DMS79 treated with DMSO at 0.1 percent for 48 hours (cell line): ENCODE measurements at regions not wholly inside any gene's neighbourhood (a gene's known extent, or its start where the extent isn't known, plus 50 kb on each side); places are given as distances from the start of the nearest gene placed in this dataset.
A peak's percentile ranks its signal among the peaks of the same experiment; 100 is the strongest.

ENCODE experiments used
- DNase-seq: peaks from one replicate; lab custom pipeline; 2025; lab: John Stamatoyannopoulos, UW

DNA sequence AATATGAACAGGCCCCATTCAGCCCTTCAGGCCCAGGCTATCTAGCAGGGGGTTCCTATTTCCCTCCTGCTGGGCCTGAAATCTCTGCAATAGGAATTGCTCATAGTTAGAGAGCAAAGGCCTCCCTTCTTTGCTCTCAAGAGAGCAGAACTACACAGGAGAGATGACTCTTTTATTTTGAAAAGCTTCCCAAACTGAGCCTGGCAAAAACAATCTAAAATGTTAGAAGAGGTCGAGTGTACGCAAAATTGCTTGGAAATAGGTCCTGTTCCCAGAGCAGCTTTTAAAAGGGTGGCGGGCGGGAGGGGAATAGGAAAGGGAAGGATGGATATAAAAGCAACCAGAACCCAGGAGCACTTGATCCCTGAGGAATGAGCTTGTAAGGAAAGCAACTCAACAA is 68.4 kb upstream of the APCDD1 start:
- DNase-seq: no peak

DNA sequence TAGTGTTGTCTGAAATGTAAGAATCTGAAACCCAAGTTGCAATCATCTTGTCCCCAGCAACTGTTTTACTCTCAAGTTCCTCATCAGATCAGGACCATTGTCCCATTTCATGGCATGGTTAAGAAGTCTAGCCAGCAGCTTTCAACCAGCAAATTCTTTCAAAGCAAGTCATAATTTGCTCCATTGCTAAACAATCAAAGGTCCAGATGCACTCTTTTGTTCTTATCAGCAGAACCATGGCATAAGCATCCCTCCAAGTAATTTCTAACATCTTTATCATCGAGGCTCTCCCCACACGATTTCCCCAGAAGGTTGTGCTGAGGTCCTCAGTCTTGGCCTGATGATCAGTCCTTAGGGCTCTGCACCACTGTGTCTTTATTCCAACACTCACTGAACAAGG is 67.5 kb upstream of the APCDD1 start:
- DNase-seq: no peak

DNA sequence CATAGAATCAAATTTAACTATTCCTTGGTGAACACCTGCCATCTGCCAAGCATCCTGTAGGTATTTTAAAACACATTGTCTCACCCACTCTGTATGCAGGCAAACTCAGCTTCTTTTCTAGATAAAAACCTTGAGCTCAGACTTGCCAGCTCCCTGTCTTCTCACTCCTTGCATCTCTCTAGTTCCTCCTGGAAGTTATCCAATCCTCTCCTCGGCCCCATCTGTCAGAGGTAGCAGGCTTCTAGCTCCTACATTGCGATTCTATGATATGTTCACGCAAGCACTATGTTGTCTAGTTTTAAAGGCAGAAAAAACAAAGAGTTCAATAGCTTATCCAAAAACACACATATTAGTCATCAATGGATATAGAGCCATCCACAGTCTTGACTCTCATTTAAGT is 67.0 kb upstream of the APCDD1 start:
- no peak for DNase-seq

DNA sequence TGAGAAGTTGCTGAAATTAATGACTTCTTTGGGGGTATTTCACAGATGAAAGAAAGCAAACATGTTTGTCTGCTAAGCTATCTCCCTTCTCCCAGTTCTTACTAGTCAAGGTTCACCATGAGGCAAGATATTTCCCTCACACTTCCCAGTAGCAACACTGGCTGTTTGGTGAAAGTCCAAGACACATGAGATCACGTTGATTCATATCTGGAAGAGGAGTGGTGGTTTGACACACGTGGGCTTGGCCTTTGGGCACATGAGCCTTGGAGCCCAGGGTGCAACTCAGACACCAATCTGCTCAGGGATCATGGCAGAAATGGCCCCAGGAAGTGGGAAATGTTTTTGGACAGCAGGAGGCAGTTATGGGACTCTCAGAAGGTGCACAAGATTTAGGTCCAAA is 66.1 kb upstream of the APCDD1 start:
- DNase-seq: no peak

DNA sequence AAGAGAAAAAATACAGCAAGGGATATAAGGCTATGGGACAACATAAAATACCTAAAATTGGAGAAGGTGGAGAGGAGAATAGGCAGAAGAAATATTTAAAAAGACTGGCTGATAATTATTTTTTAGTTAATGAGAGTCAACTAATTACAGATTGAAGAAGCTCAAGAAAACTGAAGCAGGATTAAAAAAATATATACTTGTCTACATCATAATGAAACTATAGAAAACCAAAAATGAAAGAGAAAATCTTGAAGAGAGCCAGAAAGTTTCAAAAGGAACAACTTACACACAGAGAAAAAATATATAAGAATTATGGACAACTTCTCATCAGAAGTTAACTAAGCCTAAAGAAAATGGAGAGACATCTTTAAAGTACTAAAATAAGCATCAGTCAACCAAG is 62.9 kb upstream of the APCDD1 start:
- no peak for DNase-seq

DNA sequence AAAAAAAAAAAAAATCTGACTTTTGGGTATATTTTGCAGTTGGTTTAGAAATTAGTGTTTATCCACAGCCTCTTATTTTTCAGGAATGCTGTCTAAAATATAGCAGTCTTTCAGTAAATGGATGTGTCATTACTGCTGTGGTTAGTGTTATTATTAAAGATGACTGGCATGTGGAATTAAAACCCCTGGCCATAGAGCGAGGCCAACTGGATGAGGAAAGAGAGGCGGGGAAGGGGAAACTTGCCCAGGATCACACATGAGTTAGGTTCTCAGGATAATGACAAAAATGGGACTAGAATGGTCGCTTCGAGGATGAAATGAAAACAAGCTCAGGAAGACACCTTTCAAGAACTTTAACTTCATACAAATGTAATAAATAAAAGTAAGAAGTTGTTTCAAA is 57.4 kb upstream of the APCDD1 start:
- DNase-seq: no peak

DNA sequence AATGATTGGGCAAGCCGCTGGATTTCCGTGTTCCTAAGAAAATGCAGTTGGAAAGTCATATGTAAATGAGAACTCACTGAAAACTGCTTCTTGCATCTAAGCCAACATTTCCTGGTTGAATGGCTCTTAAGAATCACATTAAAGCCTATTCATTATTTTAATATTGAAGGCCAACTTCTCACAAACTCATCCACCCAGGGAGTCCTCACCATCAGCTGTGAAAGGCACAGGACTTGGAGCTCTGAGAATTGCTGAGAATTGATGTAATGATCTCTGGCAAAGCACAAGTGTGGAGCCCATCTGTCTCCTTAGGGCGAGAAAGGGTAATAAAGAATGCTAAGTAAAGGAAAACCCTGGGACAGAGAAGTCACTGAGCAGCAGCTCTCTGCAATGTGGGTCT is 55.9 kb upstream of the APCDD1 start:
- DNase-seq: peak; percentile 2

DNA sequence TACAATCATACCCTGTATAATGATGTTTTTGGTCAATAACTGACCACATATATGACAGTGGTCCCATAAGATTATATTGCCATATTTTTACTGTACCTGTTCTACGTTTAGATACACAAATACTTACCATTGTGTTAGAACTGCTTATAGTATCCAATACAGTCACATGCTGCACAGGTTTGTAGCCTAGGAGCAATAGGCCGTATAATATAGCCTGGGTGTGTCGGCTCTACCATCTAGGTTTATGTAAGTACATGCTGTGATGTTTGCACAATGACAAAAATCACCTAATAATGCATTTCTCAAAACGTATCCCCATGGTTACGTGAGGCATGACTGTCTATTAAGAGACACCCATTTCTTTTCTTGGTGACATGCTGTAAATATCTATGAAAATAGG is 55.0 kb upstream of the APCDD1 start:
- DNase-seq: no peak

DNA sequence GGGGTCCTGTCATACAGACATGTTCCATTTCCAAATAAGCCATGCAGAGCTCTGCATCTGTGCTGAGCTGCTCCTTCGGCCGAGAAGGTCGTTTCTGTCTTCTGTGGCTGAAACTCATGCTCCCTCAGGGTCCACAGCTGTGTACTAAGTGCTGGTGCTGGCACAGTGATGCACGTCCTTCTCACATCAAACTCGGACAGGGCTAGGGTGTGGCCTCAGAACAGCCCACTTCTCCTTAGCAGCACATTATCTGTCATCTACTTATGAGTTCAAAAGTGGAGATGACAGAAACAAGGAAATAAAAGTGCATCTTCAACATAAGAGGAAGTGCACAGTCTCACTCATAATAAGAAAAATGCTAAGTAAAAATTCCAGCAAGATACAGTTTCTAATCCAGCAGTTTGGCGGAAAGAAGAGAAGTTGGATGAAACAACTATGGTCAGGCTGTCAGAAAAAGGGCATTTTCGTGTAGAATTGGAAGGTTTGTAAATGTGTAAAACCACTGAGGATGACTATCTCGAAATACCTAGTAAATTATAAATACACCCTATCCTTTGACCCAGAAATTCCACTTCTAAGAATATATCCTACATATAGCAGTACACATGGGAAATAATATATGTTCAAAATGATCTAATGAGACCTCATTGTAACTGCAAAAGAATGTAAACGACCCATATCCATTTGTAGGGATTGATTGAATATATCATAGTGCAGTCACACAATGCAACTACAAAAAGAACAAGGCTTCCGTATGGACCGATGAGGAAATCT is 53.7 kb upstream of the APCDD1 start:
- no peak for DNase-seq

DNA sequence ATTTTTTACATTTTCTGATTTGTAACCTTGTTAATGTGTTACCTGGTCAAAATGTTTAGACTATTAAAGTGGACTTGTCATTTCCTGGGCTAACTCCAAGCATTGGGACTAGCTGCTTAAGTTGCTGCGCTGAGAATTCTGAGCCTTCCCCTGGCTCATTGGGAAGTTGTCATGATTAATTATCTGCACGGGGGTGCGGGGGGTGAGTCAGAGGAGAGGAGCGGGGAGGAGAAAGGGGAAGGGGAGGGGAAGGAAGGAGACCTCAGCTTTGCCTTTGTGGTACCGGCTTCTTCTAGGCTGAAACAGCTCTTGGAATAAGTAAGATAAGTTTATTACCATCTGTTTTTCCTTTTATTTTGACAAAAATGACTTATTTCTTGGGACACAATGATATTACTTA is 52.9 kb upstream of the APCDD1 start:
- DNase-seq: no peak

DNA sequence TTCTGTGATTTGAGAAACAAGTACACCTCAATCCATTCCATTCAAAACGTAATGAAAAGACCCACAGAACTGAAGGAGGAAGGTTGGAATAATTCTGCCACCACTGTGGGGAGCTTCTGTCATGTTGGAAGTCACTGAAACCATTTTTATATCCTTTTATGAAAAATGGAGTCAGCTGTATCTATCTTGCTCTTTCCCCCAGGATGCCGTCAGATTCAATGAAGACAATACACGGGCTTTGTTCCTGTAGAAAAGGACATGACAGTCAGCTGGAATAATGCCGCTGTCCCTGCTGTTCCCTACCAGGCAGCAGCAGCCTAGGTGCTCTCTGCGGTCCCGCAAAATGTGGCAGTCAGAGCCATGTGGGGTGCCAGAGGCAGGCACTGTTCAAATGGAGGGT is 52.5 kb upstream of the APCDD1 start:
- no peak for DNase-seq

DNA sequence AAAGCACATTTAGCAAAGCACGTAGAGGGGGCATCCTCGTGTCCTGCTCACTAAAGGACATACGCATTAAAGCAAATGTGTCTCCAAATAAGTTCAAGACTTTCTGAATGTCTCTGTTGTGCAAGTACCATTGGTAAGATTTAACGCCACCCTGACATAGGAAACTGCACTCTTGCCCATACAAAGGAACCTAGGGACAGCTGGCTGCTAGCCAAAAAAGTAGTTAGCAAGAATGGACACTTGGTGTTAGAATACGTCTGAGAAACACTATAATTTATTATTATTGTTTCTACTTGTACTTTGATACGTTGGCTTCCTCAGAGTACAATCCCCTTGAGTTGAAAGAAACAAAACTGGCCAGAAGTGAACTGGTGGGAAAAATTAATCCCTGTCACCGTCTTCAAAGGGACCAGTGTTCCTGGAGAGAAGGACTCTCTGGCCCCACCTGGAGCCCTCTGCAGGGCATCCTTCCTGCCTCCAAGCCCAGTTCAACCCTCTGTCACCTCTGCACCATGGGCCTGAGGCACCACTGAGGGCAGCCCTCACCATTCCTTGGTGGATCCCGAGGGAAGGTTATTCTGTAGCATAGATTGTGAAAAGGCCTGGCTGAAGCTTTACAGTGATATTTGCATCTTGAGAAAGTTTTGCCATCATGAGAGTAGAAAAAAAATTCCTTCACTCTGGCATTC is 51.4 kb upstream of the APCDD1 start:
- DNase-seq: no peak

DNA sequence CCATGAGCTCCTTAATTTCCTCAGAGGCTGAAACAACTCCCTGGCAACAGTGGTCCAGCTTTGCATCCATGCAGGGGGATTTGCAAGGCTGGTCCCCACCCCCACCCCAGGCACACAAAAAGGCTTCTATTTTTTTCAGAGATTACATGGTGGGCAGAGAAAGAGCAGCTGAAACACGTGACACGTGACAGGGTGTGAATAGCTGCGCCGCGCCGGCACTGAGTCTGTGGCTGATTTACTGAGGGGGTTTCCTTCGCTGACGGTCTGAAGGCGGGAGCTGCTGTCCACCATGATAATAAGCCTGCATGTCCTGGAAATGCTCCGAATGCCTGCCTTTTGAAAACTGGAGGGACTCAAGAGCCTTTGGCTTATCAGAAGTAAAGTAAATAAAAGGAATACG is 50.7 kb upstream of the APCDD1 start:
- no peak for DNase-seq

DNA sequence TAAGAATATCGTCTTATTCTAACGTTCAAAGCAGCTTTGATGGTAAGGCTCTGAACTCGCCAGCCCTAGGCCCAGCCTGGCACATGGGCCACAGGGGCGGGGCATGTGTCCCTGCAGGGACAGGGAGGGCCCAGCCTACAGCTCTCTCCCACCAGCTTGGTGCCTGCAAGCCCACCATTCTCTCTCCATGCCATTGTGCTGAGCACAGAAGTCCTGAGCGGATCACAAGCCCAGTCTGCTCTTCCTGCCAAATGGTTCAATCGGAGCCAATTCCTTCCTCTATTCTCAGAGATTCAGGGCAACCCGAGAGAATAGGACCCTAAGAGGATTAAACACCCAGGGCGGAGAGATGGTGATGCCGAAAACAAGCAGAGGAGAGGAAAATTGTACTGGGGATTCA is 50.3 kb upstream of the APCDD1 start:
- no peak for DNase-seq
